ENCODE measurements at regions not wholly inside any gene's neighbourhood (a gene's known extent, or its start where the extent isn't known, plus 50 kb on each side); places are given as distances from the start of the nearest gene placed in this dataset.

GRCh38 chr1:222275729-222276465 is 272.0 kb downstream of the HHIPL2 start:
- Histone ChIP-seq H3K27me3 (replicated peaks; ENCODE audit: control insufficient read depth, insufficient read depth, low read length) (no peaks in the 10 kb centered on the region; the same call in 1 of the 2 replicates), H3K36me3 (ENCODE audit: control insufficient read depth, insufficient read depth, low read length) (no peaks in the 10 kb centered on the region), H3K4me3 (replicated peaks; ENCODE audit: low read depth, low read length) (no peak overlapping the region)
- TF ChIP-seq CTCF (IDR thresholded peaks at IDR 0.05; ENCODE audit: insufficient read depth, low read length, poor library complexity, severe bottlenecking): no peak
- no peak for DNase-seq (ENCODE audit: extremely low read depth, insufficient read length)

GRCh38 chr1:222275001-222275728 is 272.7 kb downstream of the HHIPL2 start:
- no peaks in the 10 kb centered on the region for H3K36me3 ChIP-seq (ENCODE audit: control insufficient read depth, insufficient read depth, low read length)
- H3K27me3 ChIP-seq (replicated peaks; ENCODE audit: control insufficient read depth, insufficient read depth, low read length): no peaks in the 10 kb centered on the region; the same call in 1 of the 2 replicates
- DNase-seq (ENCODE audit: extremely low read depth, insufficient read length): no peak
- no peak overlapping the region for H3K4me3 ChIP-seq (replicated peaks; ENCODE audit: low read depth, low read length)
- no peak for TF ChIP-seq CTCF (IDR thresholded peaks at IDR 0.05; ENCODE audit: insufficient read depth, low read length, poor library complexity, severe bottlenecking)

GRCh38 chr1:222266223-222267196 is 281.4 kb downstream of the HHIPL2 start:
- TF ChIP-seq CTCF (IDR thresholded peaks at IDR 0.05; ENCODE audit: insufficient read depth, low read length, poor library complexity, severe bottlenecking): no peak
- DNase-seq (ENCODE audit: extremely low read depth, insufficient read length): no peak
- Histone ChIP-seq H3K36me3 (ENCODE audit: control insufficient read depth, insufficient read depth, low read length) (no peaks in the 10 kb centered on the region), H3K27me3 (replicated peaks; ENCODE audit: control insufficient read depth, insufficient read depth, low read length) (no peaks in the 10 kb centered on the region; the same call in 1 of the 2 replicates), H3K4me3 (replicated peaks; ENCODE audit: low read depth, low read length) (no peak overlapping the region)

GRCh38 chr1:222263791-222264190 is 284.1 kb downstream of the HHIPL2 start:
- no peak overlapping the region for H3K4me3 ChIP-seq (replicated peaks; ENCODE audit: low read depth, low read length)
- no peaks in the 10 kb centered on the region for H3K36me3 ChIP-seq (ENCODE audit: control insufficient read depth, insufficient read depth, low read length)
- no peak for DNase-seq (ENCODE audit: extremely low read depth, insufficient read length)
- no peak for TF ChIP-seq CTCF (IDR thresholded peaks at IDR 0.05; ENCODE audit: insufficient read depth, low read length, poor library complexity, severe bottlenecking)
- no peaks in the 10 kb centered on the region; the same call in 1 of the 2 replicates for H3K27me3 ChIP-seq (replicated peaks; ENCODE audit: control insufficient read depth, insufficient read depth, low read length)

GRCh38 chr1:222257027-222257426 is 290.9 kb downstream of the HHIPL2 start:
- Histone ChIP-seq H3K4me3 (replicated peaks; ENCODE audit: low read depth, low read length) (no peak overlapping the region), H3K36me3 (ENCODE audit: control insufficient read depth, insufficient read depth, low read length) (no peaks in the 10 kb centered on the region), H3K27me3 (replicated peaks; ENCODE audit: control insufficient read depth, insufficient read depth, low read length) (no peaks in the 10 kb centered on the region; the same call in 1 of the 2 replicates)
- no peak for DNase-seq (ENCODE audit: extremely low read depth, insufficient read length)
- no peak for TF ChIP-seq CTCF (IDR thresholded peaks at IDR 0.05; ENCODE audit: insufficient read depth, low read length, poor library complexity, severe bottlenecking)

Measured in GM06990 (cell line).